Mesendoderm (in vitro differentiated cells): ENCODE measurements at regions not wholly inside any gene's neighbourhood (a gene's known extent, or its start where the extent isn't known, plus 50 kb on each side); places are given as distances from the start of the nearest gene placed in this dataset.
A peak's percentile ranks its signal among the peaks of the same experiment; 100 is the strongest.

ENCODE experiments used
- DNase-seq: peaks from one replicate; pipeline ENCODE4 v3.0.0; 2013
- H2AK5ac ChIP-seq: 2 replicates; pipeline ENCODE4 v1.6.1; 2013; ENCODE audit warnings: low read length, inconsistent platforms
- H2BK120ac ChIP-seq: 2 replicates; pipeline ENCODE4 v1.6.1; 2013; ENCODE audit warnings: low read depth, mild to moderate bottlenecking, low read length, moderate library complexity, mixed read lengths
- H2BK15ac ChIP-seq: replicated peaks from 2 replicates; pipeline ENCODE4 v1.6.1; 2013; ENCODE audit warnings: low read depth, mild to moderate bottlenecking, moderate library complexity
- H2BK5ac ChIP-seq: 2 replicates; pipeline ENCODE4 v1.6.1; 2013; ENCODE audit warnings: low read length, inconsistent platforms
- H3K18ac ChIP-seq: 2 replicates; pipeline ENCODE4 v1.6.1; 2013; ENCODE audit warnings: mild to moderate bottlenecking, low read length, mixed read lengths
- H3K23ac ChIP-seq: one replicate; pipeline ENCODE4 v1.6.1; 2013; ENCODE audit warnings: low read length
- H3K27ac ChIP-seq: 2 replicates; pipeline ENCODE4 v1.5.1; 2013; ENCODE audit warnings: low read depth, mild to moderate bottlenecking, inconsistent platforms, low read length, moderate library complexity
- H3K27me3 ChIP-seq: 2 replicates; pipeline ENCODE4 v1.6.1; 2013; ENCODE audit warnings: low read length, control low read depth, mild to moderate bottlenecking, inconsistent platforms; ENCODE audit not compliant: insufficient read depth, poor library complexity
- H3K36me3 ChIP-seq: 2 replicates; pipeline ENCODE4 v1.6.1; 2013; ENCODE audit warnings: low read length, inconsistent platforms; ENCODE audit not compliant: control insufficient read depth, insufficient read depth
- H3K4ac ChIP-seq: one replicate; pipeline ENCODE4 v1.6.1; 2013; ENCODE audit warnings: low read depth, mild to moderate bottlenecking, low read length, moderate library complexity
- H3K4me1 ChIP-seq: 2 replicates; pipeline ENCODE4 v1.6.1; 2013; ENCODE audit warnings: low read depth, low read length, inconsistent platforms; ENCODE audit not compliant: control insufficient read depth
- H3K4me2 ChIP-seq: 2 replicates; pipeline ENCODE4 v1.6.1; 2013; ENCODE audit warnings: low read length
- H3K4me3 ChIP-seq: 2 replicates; pipeline ENCODE4 v1.5.1; 2013; ENCODE audit warnings: mild to moderate bottlenecking, low read length
- H3K56ac ChIP-seq: one replicate; pipeline ENCODE4 v1.6.1; 2013; ENCODE audit warnings: low read length
- H3K79me1 ChIP-seq: 2 replicates; pipeline ENCODE4 v1.6.1; 2013; ENCODE audit warnings: low read length, inconsistent platforms
- H3K79me2 ChIP-seq: 2 replicates; pipeline ENCODE4 v1.6.1; 2013; ENCODE audit warnings: mild to moderate bottlenecking, low read length; ENCODE audit not compliant: control insufficient read depth, insufficient read depth
- H3K9ac ChIP-seq: 2 replicates; pipeline ENCODE4 v1.6.1; 2013; ENCODE audit warnings: low read length, inconsistent platforms
- H4K5ac ChIP-seq: one replicate; pipeline ENCODE4 v1.6.1; 2013; ENCODE audit warnings: low read length
- H4K8ac ChIP-seq: one replicate; pipeline ENCODE4 v1.6.1; 2013; ENCODE audit warnings: low read depth, mild to moderate bottlenecking, control low read depth, low read length, moderate library complexity
- WGBS: extraction: QIAGEN DNeasy Blood & Tissue Kit; methylation state at CpG from one replicate; pipeline ENCODE4 v1.1.7; 2013; ENCODE audit warnings: low lambda C conversion rate, missing lambda C conversion rate; ENCODE audit not compliant: insufficient coverage; ENCODE audit errors: extremely low coverage; 5-methylcytosine and 5-hydroxymethylcytosine counted together

GRCh38 chr13:67554286-67554685 is 324.1 kb upstream of the PCDH9 start:
- H2BK120ac ChIP-seq, result no peak overlapping the region
- H3K27me3 ChIP-seq, result no peaks in the 10 kb centered on the region
- H3K23ac ChIP-seq, result no peak overlapping the region
- H3K4ac ChIP-seq, result no peak overlapping the region
- no peak overlapping the region for H3K56ac ChIP-seq
- no peaks in the 10 kb centered on the region for H3K36me3 ChIP-seq
- H3K27ac ChIP-seq, result no peak overlapping the region
- H4K5ac ChIP-seq, result no peak overlapping the region
- H2BK15ac ChIP-seq, result no peak overlapping the region
- H3K18ac ChIP-seq, result no peak overlapping the region
- H2BK5ac ChIP-seq, result no peak overlapping the region
- H3K4me3 ChIP-seq, result no peak overlapping the region
- DNase-seq, result no peak
- no peaks in the 10 kb centered on the region for H3K79me1 ChIP-seq
- H3K79me2 ChIP-seq, result no peaks in the 10 kb centered on the region
- no peaks in the 10 kb centered on the region for H3K4me1 ChIP-seq
- no peak overlapping the region for H3K9ac ChIP-seq
- no peak overlapping the region for H3K4me2 ChIP-seq
- H4K8ac ChIP-seq, result no peak overlapping the region
- no peak overlapping the region for H2AK5ac ChIP-seq

GRCh38 chr13:67549331-67549730 is 319.2 kb upstream of the PCDH9 start:
- Histone ChIP-seq H2BK120ac (no peak overlapping the region), H3K18ac (no peak overlapping the region), H4K8ac (no peak overlapping the region), H3K27me3 (no peaks in the 10 kb centered on the region), H3K23ac (no peak overlapping the region), H3K36me3 (no peaks in the 10 kb centered on the region), H3K79me2 (no peaks in the 10 kb centered on the region), H3K56ac (no peak overlapping the region), H3K4me2 (no peak overlapping the region), H2BK5ac (no peak overlapping the region), H3K79me1 (no peaks in the 10 kb centered on the region), H3K4ac (no peak overlapping the region), H3K4me3 (no peak overlapping the region), H2AK5ac (no peak overlapping the region), H4K5ac (no peak overlapping the region), H3K9ac (no peak overlapping the region), H3K27ac (no peak overlapping the region), H2BK15ac (no peak overlapping the region), H3K4me1 (no peaks in the 10 kb centered on the region)
- WGBS, result 100% methylated on average over 1 of the region's 4 CpGs
- DNase-seq, result no peak

DNA sequence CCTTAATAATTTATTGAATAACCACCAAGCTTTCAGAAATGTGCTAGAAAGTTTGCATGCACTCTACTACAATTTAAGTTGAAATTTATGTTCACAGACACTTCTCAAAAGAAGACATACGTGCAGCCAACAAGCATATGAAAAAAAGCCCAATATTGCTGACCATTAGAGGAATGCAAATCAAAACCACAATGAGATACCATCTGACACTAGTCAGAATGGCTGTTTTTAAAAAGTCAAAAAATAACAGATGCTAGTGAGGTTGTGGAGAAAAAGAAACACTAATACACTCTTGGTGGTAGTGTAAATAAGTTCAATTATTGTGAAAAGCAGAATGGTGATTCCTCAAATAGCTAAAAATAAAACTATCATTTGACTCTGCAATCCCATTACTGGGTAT is 308.8 kb upstream of the PCDH9 start:
- Histone ChIP-seq H3K4me2 (no peak overlapping the region), H3K79me1 (no peaks in the 10 kb centered on the region), H3K4me3 (no peak overlapping the region), H2BK5ac (no peak overlapping the region), H3K18ac (no peak overlapping the region), H4K8ac (no peak overlapping the region), H3K9ac (no peak overlapping the region), H3K23ac (no peak overlapping the region), H3K36me3 (no peaks in the 10 kb centered on the region), H3K4ac (no peak overlapping the region), H3K56ac (no peak overlapping the region), H3K79me2 (no peaks in the 10 kb centered on the region), H3K27ac (no peak overlapping the region), H2AK5ac (no peak overlapping the region), H3K27me3 (no peaks in the 10 kb centered on the region), H2BK15ac (no peak overlapping the region), H4K5ac (no peak overlapping the region), H2BK120ac (no peak overlapping the region), H3K4me1 (no peaks in the 10 kb centered on the region)
- WGBS, result no CpG with 5 or more reads among the region's 1 CpG
- no peak for DNase-seq

- Histone ChIP-seq H2BK15ac (no peak overlapping the region), H3K56ac (no peak overlapping the region), H3K4me2 (no peak overlapping the region), H3K36me3 (no peaks in the 10 kb centered on the region), H2AK5ac (no peak overlapping the region), H4K5ac (no peak overlapping the region), H3K18ac (no peak overlapping the region), H4K8ac (no peak overlapping the region), H3K27me3 (no peaks in the 10 kb centered on the region), H3K79me2 (no peaks in the 10 kb centered on the region), H3K4me1 (no peaks in the 10 kb centered on the region), H3K23ac (no peak overlapping the region), H2BK5ac (no peak overlapping the region), H3K4me3 (no peak overlapping the region), H3K9ac (no peak overlapping the region), H3K79me1 (no peaks in the 10 kb centered on the region), H3K4ac (no peak overlapping the region), H3K27ac (no peak overlapping the region), H2BK120ac (no peak overlapping the region)
- DNase-seq, result no peak
- no CpG with 5 or more reads among the region's 2 CpGs for WGBS
Measured at GRCh38 chr13:67520886-67521285, 290.8 kb upstream of the PCDH9 start.

DNA sequence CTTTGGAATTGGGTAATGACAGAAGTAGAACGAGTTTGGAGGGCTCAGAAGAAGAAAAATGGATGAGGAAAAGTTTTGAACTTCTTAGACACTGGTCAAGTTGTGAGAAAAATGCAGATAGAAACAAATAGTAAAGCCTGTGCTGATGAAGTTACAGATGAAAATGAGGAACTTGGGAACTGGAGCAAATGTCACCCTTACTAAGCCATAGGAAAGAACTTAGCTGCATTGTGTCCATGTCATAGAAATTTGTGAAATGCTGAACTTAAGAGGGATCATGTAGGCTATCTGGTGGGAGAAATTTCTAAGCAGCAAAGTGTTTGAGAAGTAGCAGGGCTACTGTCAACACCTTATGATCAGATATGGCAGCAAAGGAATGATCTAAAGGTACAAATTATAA is 289.2 kb upstream of the PCDH9 start:
- Histone ChIP-seq H4K5ac (no peak overlapping the region), H4K8ac (no peak overlapping the region), H3K4me2 (no peak overlapping the region), H3K4ac (no peak overlapping the region), H3K79me2 (no peaks in the 10 kb centered on the region), H2BK15ac (no peak overlapping the region), H3K36me3 (no peaks in the 10 kb centered on the region), H3K4me3 (no peak overlapping the region), H2BK120ac (no peak overlapping the region), H3K18ac (no peak overlapping the region), H2BK5ac (no peak overlapping the region), H3K9ac (no peak overlapping the region), H3K27ac (no peak overlapping the region), H3K23ac (no peak overlapping the region), H2AK5ac (no peak overlapping the region), H3K79me1 (no peaks in the 10 kb centered on the region), H3K4me1 (no peaks in the 10 kb centered on the region), H3K27me3 (no peaks in the 10 kb centered on the region), H3K56ac (no peak overlapping the region)
- no peak for DNase-seq
- no CpG with 5 or more reads among the region's 1 CpG for WGBS

DNA sequence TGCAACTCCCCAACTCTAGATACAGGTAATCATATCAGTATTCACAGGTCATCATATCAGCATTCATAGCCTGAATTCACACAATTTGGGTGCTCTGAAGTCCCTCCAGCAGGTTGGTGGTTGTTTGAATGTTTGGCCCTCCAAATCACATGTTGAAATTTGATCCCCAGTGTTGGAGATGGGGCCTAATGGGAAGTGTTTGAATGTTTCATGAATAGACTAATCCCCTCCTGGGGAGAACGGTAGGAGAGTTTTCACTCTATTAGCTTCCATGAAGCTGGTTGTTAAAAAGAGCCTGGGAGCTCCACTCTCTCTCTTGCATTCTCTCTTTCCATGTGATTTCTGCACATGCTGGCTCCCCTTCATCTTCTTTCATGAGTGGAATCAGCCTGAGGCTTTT is 288.6 kb upstream of the PCDH9 start:
- WGBS, result no CpG with 5 or more reads among the region's 1 CpG
- H4K8ac ChIP-seq, result no peak overlapping the region

More for the DNA sequence above, 288.6 kb upstream of the PCDH9 start:
- Histone ChIP-seq H3K36me3 (no peaks in the 10 kb centered on the region), H2BK15ac (no peak overlapping the region), H3K79me1 (no peaks in the 10 kb centered on the region), H3K4ac (no peak overlapping the region), H3K27me3 (no peaks in the 10 kb centered on the region), H3K9ac (no peak overlapping the region), H3K27ac (no peak overlapping the region), H3K56ac (no peak overlapping the region), H3K23ac (no peak overlapping the region), H2BK120ac (no peak overlapping the region), H2BK5ac (no peak overlapping the region), H3K18ac (no peak overlapping the region), H3K79me2 (no peaks in the 10 kb centered on the region), H2AK5ac (no peak overlapping the region), H3K4me2 (no peak overlapping the region), H3K4me1 (no peaks in the 10 kb centered on the region), H3K4me3 (no peak overlapping the region), H4K5ac (no peak overlapping the region)
- DNase-seq, result peak; percentile 68
